ENCODE measurements at regions not wholly inside any gene's neighbourhood (a gene's known extent, or its start where the extent isn't known, plus 50 kb on each side); places are given as distances from the start of the nearest gene placed in this dataset.
"Not testable (repeated sequence)": the region's sequence is repeated elsewhere in the genome, so short reads cannot be mapped to it uniquely, and the experiment has no call there.

GRCh38 chr1:70746062-70746461 lies 301.6 kb downstream of the PTGER3 start:
- TF ChIP-seq TCF12 (IDR thresholded peaks at IDR 0.05); TCF12 (CRISPR knock-in tag; IDR thresholded peaks at IDR 0.05); CTCF (CRISPR knock-in tag; IDR thresholded peaks at IDR 0.05); CBX5 (CRISPR knock-in tag; IDR thresholded peaks at IDR 0.05; ENCODE audit: borderline replicate concordance); IRF1 (CRISPR knock-in tag; IDR thresholded peaks at IDR 0.05; ENCODE audit: low read depth); ZNF512 (CRISPR knock-in tag; IDR thresholded peaks at IDR 0.05); HOXD1 (CRISPR knock-in tag; IDR thresholded peaks at IDR 0.05); ZNF234 (CRISPR knock-in tag; conservative IDR thresholded peaks at IDR 0.05); AHDC1 (CRISPR knock-in tag; IDR thresholded peaks at IDR 0.05; ENCODE audit: borderline replicate concordance); ZFP91 (CRISPR knock-in tag; IDR thresholded peaks at IDR 0.05; ENCODE audit: borderline replicate concordance); ZBTB3 (CRISPR knock-in tag; IDR thresholded peaks at IDR 0.05; ENCODE audit: borderline replicate concordance, low read depth); EZH2 (conservative IDR thresholded peaks at IDR 0.05; ENCODE audit: low read depth, low read length); RFX1 (IDR thresholded peaks at IDR 0.05); ATF7-NPFF (CRISPR knock-in tag; IDR thresholded peaks at IDR 0.05; ENCODE audit: low read depth): not testable (repeated sequence)
